SK-N-SH (cell line): ENCODE measurements at regions not wholly inside any gene's neighbourhood (a gene's known extent, or its start where the extent isn't known, plus 50 kb on each side); places are given as distances from the start of the nearest gene placed in this dataset.
A peak's percentile ranks its signal among the peaks of the same experiment; 100 is the strongest.

Source experiments
- CTCF ChIA-PET: fragments of 300-600, 350-600 bp; formaldehyde crosslinking; extraction: SDS; loops from one replicate; lab custom pipeline; 2021; lab: Yijun Ruan, JAX
- POLR2A ChIA-PET: fragments of 350-600 bp; sonication (Branson Sonifier 250); formaldehyde crosslinking; extraction: SDS; loops from one replicate; lab custom pipeline; 2020; ENCODE audit warnings: antibody characterized with exemption, inconsistent platforms; lab: Yijun Ruan, JAX
- DNase-seq: peaks from one replicate; pipeline ENCODE4 v3.0.0; 2012
- H2AFZ ChIP-seq: fragments of 200-600 bp; sonication (generic); 2 replicates; pipeline ENCODE4 v1.8.1; 2016; ENCODE audit warnings: antibody characterized with exemption, mild to moderate bottlenecking, low read depth
- H3F3A ChIP-seq: fragments of 200-600 bp; sonication (generic); replicated peaks from 2 replicates; pipeline ENCODE3; 2016; ENCODE audit warnings: antibody characterized with exemption, mild to moderate bottlenecking; ENCODE audit not compliant: insufficient read depth
- H3K27ac ChIP-seq, 2 experiments: fragments of 200-500 bp in 1 of 2; fragments of 200-600 bp in 1 of 2; sonication (Bioruptor generic) in 1 of 2; sonication (generic), shearing (Covaris generic) in 1 of 2; 2 replicates each; pipeline versions ENCODE4 v1.5.1 to v1.6.1; 2014 to 2016; ENCODE audit warnings: low read depth in 2 of 2, inconsistent platforms in 1 of 2, low read length in 1 of 2, mild to moderate bottlenecking in 1 of 2, mixed read lengths in 1 of 2
- H3K27me3 ChIP-seq: fragments of 200-600 bp; sonication (generic), shearing (Covaris generic); 2 replicates; pipeline ENCODE4 v1.6.1; 2016; ENCODE audit warnings: mixed run types; ENCODE audit not compliant: insufficient read depth
- H3K36me3 ChIP-seq, 2 experiments: fragments of 200-500 bp in 1 of 2; fragments of 200-600 bp in 1 of 2; sonication (Bioruptor generic) in 1 of 2; sonication (generic) in 1 of 2; replicated peaks in 1 of 2; 2 replicates each; pipeline versions ENCODE3 to v1.5.1; 2014 to 2016; ENCODE audit warnings: low read length in 1 of 2, mild to moderate bottlenecking in 1 of 2; ENCODE audit not compliant: insufficient read depth in 2 of 2, control insufficient read depth in 1 of 2
- H3K4me1 ChIP-seq, 2 experiments: fragments of 200-500 bp in 1 of 2; fragments of 200-600 bp in 1 of 2; sonication (Bioruptor generic) in 1 of 2; sonication (generic), shearing (Covaris generic) in 1 of 2; 2 replicates each; pipeline versions ENCODE4 v1.5.1 to v1.6.1; 2014 to 2016; ENCODE audit warnings: low read depth in 1 of 2, low read length in 1 of 2, mixed run types in 1 of 2; ENCODE audit not compliant: insufficient read depth in 2 of 2, control insufficient read depth in 1 of 2
- H3K4me2 ChIP-seq: fragments of 200-600 bp; sonication (generic), shearing (Covaris generic); 2 replicates; pipeline ENCODE4 v1.6.1; 2017; ENCODE audit warnings: mixed run types
- H3K4me3 ChIP-seq, 2 experiments: fragments of 200-500 bp in 1 of 2; fragments of 200-600 bp in 1 of 2; sonication (Bioruptor generic) in 1 of 2; sonication (generic), shearing (Covaris generic) in 1 of 2; 2 replicates each; pipeline versions ENCODE4 v1.5.1 to v1.8.1; 2014 to 2016; ENCODE audit warnings: low read depth in 2 of 2, inconsistent platforms in 1 of 2, low read length in 1 of 2, mild to moderate bottlenecking in 1 of 2, mixed read lengths in 1 of 2, moderate library complexity in 1 of 2
- H3K79me2 ChIP-seq: fragments of 200-600 bp; sonication (generic); 2 replicates; pipeline ENCODE4 v1.8.1; 2017; ENCODE audit warnings: mild to moderate bottlenecking; ENCODE audit not compliant: insufficient read depth
- H3K9ac ChIP-seq: fragments of 200-600 bp; sonication (generic); 2 replicates; pipeline ENCODE4 v1.6.1; 2017; ENCODE audit warnings: mixed run types
- H3K9me2 ChIP-seq: fragments of 200-600 bp; sonication (generic); 2 replicates; pipeline ENCODE4 v1.6.1; 2017; ENCODE audit warnings: mixed run types
- H3K9me3 ChIP-seq: fragments of 200-600 bp; sonication (generic); 2 replicates; pipeline ENCODE4 v1.6.1; 2017; ENCODE audit warnings: mixed run types, mild to moderate bottlenecking, moderate library complexity
- H4K20me1 ChIP-seq: fragments of 200-600 bp; sonication (generic); 2 replicates; pipeline ENCODE4 v1.6.1; 2017; ENCODE audit warnings: mild to moderate bottlenecking, mixed run types; ENCODE audit not compliant: insufficient read depth
- ELF1 ChIP-seq: IDR thresholded peaks from 2 replicates; pipeline ENCODE4 v1.4.0; 2012
- EP300 ChIP-seq, 2 experiments: IDR thresholded peaks; 2 replicates each; pipeline versions ENCODE4 v1.4.0 to v1.6.1; 2012; ENCODE audit warnings: borderline replicate concordance in 1 of 2, low read depth in 1 of 2, low read length in 1 of 2
- EZH2phosphoT487 ChIP-seq: fragments of 200-600 bp; sonication (generic); IDR thresholded peaks from 2 replicates; pipeline ENCODE4 v1.6.1; 2017; ENCODE audit warnings: low read depth, mixed run types, mild to moderate bottlenecking, antibody characterized with exemption, moderate library complexity, borderline replicate concordance
- FOSL2 ChIP-seq: IDR thresholded peaks from 2 replicates; pipeline ENCODE4 v1.4.0; 2012; ENCODE audit warnings: low read depth, mild to moderate bottlenecking, moderate library complexity, borderline replicate concordance
- JUND ChIP-seq: IDR thresholded peaks from 2 replicates; pipeline ENCODE4 v1.4.0; 2012
- MXI1 ChIP-seq: IDR thresholded peaks from 2 replicates; pipeline ENCODE4 v1.6.1; 2012; ENCODE audit warnings: mild to moderate bottlenecking, low read depth, low read length, improper control_type of control experiment
- NFIC ChIP-seq: IDR thresholded peaks from 2 replicates; pipeline ENCODE4 v1.4.0; 2012; ENCODE audit warnings: borderline replicate concordance
- RFX5 ChIP-seq: IDR thresholded peaks from 2 replicates; pipeline ENCODE4 v1.6.1; 2012; ENCODE audit warnings: mild to moderate bottlenecking, improper control_type of control experiment, low read length
- RXRA ChIP-seq: IDR thresholded peaks from 2 replicates; pipeline ENCODE4 v1.4.0; 2012; ENCODE audit warnings: low read depth, mild to moderate bottlenecking, borderline replicate concordance
- SIN3A ChIP-seq: IDR thresholded peaks from 2 replicates; pipeline ENCODE4 v1.6.1; 2012; ENCODE audit warnings: low read depth, mild to moderate bottlenecking, low read length, moderate library complexity, borderline replicate concordance
- TCF12 ChIP-seq: IDR thresholded peaks from 2 replicates; pipeline ENCODE4 v1.4.0; 2012
- TEAD4 ChIP-seq: IDR thresholded peaks from 2 replicates; pipeline ENCODE4 v1.4.0; 2012; ENCODE audit warnings: mild to moderate bottlenecking, borderline replicate concordance; ENCODE audit not compliant: insufficient read depth
- YY1 ChIP-seq: IDR thresholded peaks from 2 replicates; pipeline ENCODE4 v1.4.0; 2012; ENCODE audit warnings: low read depth, mild to moderate bottlenecking
- WGBS: methylation state at CpG from one replicate; pipeline ENCODE4 v1.1.6; 2017; ENCODE audit warnings: low lambda C conversion rate; 5-methylcytosine and 5-hydroxymethylcytosine counted together
- TF ChIP-seq, protein P1 (sequence below): fragments of 150-350 bp; IDR thresholded peaks from 2 replicates; pipeline ENCODE4 v1.6.1; 2017; ENCODE audit warnings: antibody characterized with exemption, low read length, low read depth, borderline replicate concordance
- TF ChIP-seq, protein P2 (sequence below): IDR thresholded peaks from 2 replicates; pipeline ENCODE4; 2012
- TF ChIP-seq, protein P3 (sequence below): IDR thresholded peaks from 2 replicates; pipeline ENCODE4 v1.6.1; 2012; ENCODE audit warnings: mild to moderate bottlenecking, low read depth, low read length, moderate library complexity

DNA sequence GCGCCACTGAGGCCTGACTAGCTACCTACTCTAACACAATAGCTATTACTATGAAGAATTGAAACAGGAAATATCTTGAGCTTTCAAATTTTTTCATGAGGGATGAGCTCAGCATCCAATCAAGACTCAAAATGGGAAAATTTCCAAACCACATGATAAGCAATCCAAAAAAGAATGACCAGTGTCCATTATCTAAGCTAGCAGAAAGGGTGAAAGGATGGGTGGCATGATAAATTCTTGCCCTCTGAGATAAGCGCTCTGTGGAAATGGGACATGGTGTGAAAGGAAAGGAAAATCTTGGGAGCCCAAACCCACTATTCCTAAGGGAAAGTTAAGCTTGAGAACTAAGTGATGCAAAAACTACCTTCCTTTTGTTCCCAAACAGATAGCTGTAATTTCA, 170.2 kb upstream of the NREP start:
- peak overlapping the region in 1 of 2 experiments; percentile 99; a peak in 2 of 4 replicates for H3K27ac ChIP-seq
- no peak overlapping the region for H3K4me2 ChIP-seq
- H3K9ac ChIP-seq = no peak overlapping the region
- POLR2A ChIA-PET = no interaction called here
- CTCF ChIA-PET = no interaction called here
- no peaks in the 10 kb centered on the region for H3K9me3 ChIP-seq
- no peaks in the 10 kb centered on the region for H3K27me3 ChIP-seq
- no peaks in the 10 kb centered on the region for H4K20me1 ChIP-seq
- H3K79me2 ChIP-seq = no peaks in the 10 kb centered on the region
- TF ChIP-seq TCF12 (peak; percentile 68), EP300 (IDR thresholded peaks at IDR 0.05; ENCODE audit: borderline replicate concordance in 1 of 2, low read depth in 1 of 2, low read length in 1 of 2) (peak in 1 of 2 experiments; percentile 65; a peak in 1 of 4 replicates), RFX5 (no peak), SIN3A (no peak), NFIC (peak; percentile 67; the same call in 1 of the 2 replicates), FOSL2 (peak; percentile 15; the same call in 1 of the 2 replicates), JUND (peak; percentile 47)
- TF ChIP-seq, protein P1, sequence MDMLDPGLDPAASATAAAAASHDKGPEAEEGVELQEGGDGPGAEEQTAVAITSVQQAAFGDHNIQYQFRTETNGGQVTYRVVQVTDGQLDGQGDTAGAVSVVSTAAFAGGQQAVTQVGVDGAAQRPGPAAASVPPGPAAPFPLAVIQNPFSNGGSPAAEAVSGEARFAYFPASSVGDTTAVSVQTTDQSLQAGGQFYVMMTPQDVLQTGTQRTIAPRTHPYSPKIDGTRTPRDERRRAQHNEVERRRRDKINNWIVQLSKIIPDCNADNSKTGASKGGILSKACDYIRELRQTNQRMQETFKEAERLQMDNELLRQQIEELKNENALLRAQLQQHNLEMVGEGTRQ = no peak
- TF ChIP-seq, protein P2, sequence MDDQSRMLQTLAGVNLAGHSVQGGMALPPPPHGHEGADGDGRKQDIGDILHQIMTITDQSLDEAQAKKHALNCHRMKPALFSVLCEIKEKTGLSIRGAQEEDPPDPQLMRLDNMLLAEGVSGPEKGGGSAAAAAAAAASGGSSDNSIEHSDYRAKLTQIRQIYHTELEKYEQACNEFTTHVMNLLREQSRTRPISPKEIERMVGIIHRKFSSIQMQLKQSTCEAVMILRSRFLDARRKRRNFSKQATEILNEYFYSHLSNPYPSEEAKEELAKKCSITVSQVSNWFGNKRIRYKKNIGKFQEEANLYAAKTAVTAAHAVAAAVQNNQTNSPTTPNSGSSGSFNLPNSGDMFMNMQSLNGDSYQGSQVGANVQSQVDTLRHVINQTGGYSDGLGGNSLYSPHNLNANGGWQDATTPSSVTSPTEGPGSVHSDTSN = peak; percentile 82
- no peaks in the 10 kb centered on the region for H3K9me2 ChIP-seq
- no peak for DNase-seq
- H3F3A ChIP-seq = peaks cover 39% of the 10 kb centered on the region
- WGBS = 86% methylated on average over 2 of the region's 2 CpGs
- H3K4me3 ChIP-seq = no peak overlapping the region
- H3K36me3 ChIP-seq = no peaks in the 10 kb centered on the region
- peaks cover 0 to 38% of the 10 kb centered on the region in 2 experiments; a peak in 3 of 4 replicates for H3K4me1 ChIP-seq
- H2AFZ ChIP-seq = no peak overlapping the region

DNA sequence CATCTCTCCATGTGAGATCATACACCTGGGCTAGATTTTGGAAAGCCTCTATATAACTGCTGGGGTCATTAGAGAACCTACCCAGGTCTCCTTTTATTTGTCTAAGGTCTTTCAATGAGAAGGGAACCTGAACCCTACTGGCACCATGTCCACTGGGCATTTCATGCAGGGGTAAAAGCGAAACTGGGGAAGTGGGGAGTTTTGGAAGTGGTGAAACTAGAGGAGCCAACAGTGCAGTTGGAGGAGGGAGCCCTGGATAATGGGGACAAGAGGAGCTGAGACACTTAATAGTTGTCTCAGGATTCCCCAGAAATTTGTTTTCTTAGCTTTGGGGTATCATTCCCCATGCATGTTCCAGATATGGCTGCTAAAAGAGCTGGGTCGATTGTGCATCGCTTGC, 169.0 kb upstream of the NREP start:
- TF ChIP-seq ELF1 (no peak), TEAD4 (no peak), FOSL2 (no peak), MXI1 (no peak), YY1 (no peak), EZH2phosphoT487 (no peak), RXRA (no peak)
- TF ChIP-seq, protein P3, sequence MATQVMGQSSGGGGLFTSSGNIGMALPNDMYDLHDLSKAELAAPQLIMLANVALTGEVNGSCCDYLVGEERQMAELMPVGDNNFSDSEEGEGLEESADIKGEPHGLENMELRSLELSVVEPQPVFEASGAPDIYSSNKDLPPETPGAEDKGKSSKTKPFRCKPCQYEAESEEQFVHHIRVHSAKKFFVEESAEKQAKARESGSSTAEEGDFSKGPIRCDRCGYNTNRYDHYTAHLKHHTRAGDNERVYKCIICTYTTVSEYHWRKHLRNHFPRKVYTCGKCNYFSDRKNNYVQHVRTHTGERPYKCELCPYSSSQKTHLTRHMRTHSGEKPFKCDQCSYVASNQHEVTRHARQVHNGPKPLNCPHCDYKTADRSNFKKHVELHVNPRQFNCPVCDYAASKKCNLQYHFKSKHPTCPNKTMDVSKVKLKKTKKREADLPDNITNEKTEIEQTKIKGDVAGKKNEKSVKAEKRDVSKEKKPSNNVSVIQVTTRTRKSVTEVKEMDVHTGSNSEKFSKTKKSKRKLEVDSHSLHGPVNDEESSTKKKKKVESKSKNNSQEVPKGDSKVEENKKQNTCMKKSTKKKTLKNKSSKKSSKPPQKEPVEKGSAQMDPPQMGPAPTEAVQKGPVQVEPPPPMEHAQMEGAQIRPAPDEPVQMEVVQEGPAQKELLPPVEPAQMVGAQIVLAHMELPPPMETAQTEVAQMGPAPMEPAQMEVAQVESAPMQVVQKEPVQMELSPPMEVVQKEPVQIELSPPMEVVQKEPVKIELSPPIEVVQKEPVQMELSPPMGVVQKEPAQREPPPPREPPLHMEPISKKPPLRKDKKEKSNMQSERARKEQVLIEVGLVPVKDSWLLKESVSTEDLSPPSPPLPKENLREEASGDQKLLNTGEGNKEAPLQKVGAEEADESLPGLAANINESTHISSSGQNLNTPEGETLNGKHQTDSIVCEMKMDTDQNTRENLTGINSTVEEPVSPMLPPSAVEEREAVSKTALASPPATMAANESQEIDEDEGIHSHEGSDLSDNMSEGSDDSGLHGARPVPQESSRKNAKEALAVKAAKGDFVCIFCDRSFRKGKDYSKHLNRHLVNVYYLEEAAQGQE = no peak
- Histone ChIP-seq H3K27me3 (no peaks in the 10 kb centered on the region), H3F3A (peaks cover 27% of the 10 kb centered on the region), H3K4me3 (no peak overlapping the region), H2AFZ (no peak overlapping the region), H3K9me3 (no peaks in the 10 kb centered on the region), H3K9ac (no peak overlapping the region), H3K9me2 (no peaks in the 10 kb centered on the region), H3K27ac (no peak overlapping the region), H3K36me3 (no peaks in the 10 kb centered on the region), H4K20me1 (no peaks in the 10 kb centered on the region), H3K79me2 (no peaks in the 10 kb centered on the region), H3K4me2 (no peak overlapping the region), H3K4me1 (peaks cover 0 to 30% of the 10 kb centered on the region in 2 experiments; a peak in 2 of 4 replicates)
- ChIA-PET CTCF (no interaction called here), POLR2A (no interaction called here)
- DNase-seq = no peak
- WGBS = 73% methylated on average over 3 of the region's 3 CpGs
